Naive thymus-derived CD4-positive, alpha-beta T cell (primary cell): ENCODE measurements at regions not wholly inside any gene's neighbourhood (a gene's known extent, or its start where the extent isn't known, plus 50 kb on each side); places are given as distances from the start of the nearest gene placed in this dataset.
"Not testable (repeated sequence)": the region's sequence is repeated elsewhere in the genome, so short reads cannot be mapped to it uniquely, and the experiment has no call there.

Experiments
- ATAC-seq: fragments of 150-1000 bp; cut with Tn5 transposase; 2 replicates; pipeline ENCODE4 v1.10.0; 2021; ENCODE audit warnings: mild to moderate bottlenecking, moderate library complexity
- CTCF ChIA-PET: fragments of 350-600 bp; sonication (Branson Sonifier 250); formaldehyde crosslinking; loops from one replicate; lab custom pipeline; 2021; ENCODE audit warnings: antibody characterized with exemption; lab: Charles Lee
- POLR2A ChIA-PET: fragments of 350-600 bp; sonication (Branson Sonifier 250); formaldehyde crosslinking; loops from one replicate; lab custom pipeline; 2021; ENCODE audit warnings: antibody characterized with exemption, inconsistent platforms; lab: Charles Lee
- DNase-seq, 9 donors: peaks; one replicate each; pipeline versions ENCODE4 v3.0.0 to v3.0.0-alpha.2; 2020 to 2022; ENCODE audit warnings: mixed read lengths in 1 of 9
- H3K27ac ChIP-seq: one replicate; pipeline ENCODE4 v1.7.0; 2013; ENCODE audit warnings: mild to moderate bottlenecking, low read depth, low read length, moderate library complexity
- H3K27me3 ChIP-seq, 2 donors: one replicate each; pipeline ENCODE4 v1.7.0; 2013; ENCODE audit warnings: low read length in 2 of 2, mild to moderate bottlenecking in 2 of 2, moderate library complexity in 2 of 2; ENCODE audit not compliant: control insufficient read depth in 2 of 2, insufficient read depth in 2 of 2
- H3K36me3 ChIP-seq, 3 experiments: 1 replicate in 2 of 3; 2 replicates in 1 of 3; pipeline ENCODE4 v1.7.0; 2013; ENCODE audit warnings: low read length in 3 of 3, mild to moderate bottlenecking in 3 of 3, moderate library complexity in 1 of 3; ENCODE audit not compliant: insufficient read depth in 3 of 3, control insufficient read depth in 2 of 3
- H3K4me1 ChIP-seq, 2 donors: one replicate each; pipeline ENCODE4 v1.7.0; 2013; ENCODE audit warnings: low read length in 2 of 2, mild to moderate bottlenecking in 2 of 2, moderate library complexity in 1 of 2; ENCODE audit not compliant: control insufficient read depth in 2 of 2, insufficient read depth in 2 of 2
- H3K4me3 ChIP-seq: 2 replicates; pipeline ENCODE4 v1.7.0; 2013; ENCODE audit warnings: mild to moderate bottlenecking, low read length
- H3K9me3 ChIP-seq, 3 experiments: 1 replicate in 2 of 3; 2 replicates in 1 of 3; pipeline ENCODE4 v1.7.0; 2013; ENCODE audit warnings: low read length in 3 of 3; ENCODE audit not compliant: control insufficient read depth in 2 of 3
- H3K27ac Mint-ChIP-seq, 9 donors: one replicate each; pipeline ENCODE4 v1.8.0; 2020 to 2022; ENCODE audit warnings: mixed read lengths in 9 of 9, mild to moderate bottlenecking in 8 of 9, moderate library complexity in 5 of 9, inconsistent platforms in 2 of 9
- H3K27me3 Mint-ChIP-seq, 5 donors: one replicate each; pipeline ENCODE4 v1.8.0; 2021 to 2022; ENCODE audit warnings: mixed read lengths in 5 of 5, mild to moderate bottlenecking in 1 of 5
- H3K36me3 Mint-ChIP-seq, 5 donors: one replicate each; pipeline ENCODE4 v1.8.0; 2020 to 2022; ENCODE audit warnings: mixed read lengths in 5 of 5, mild to moderate bottlenecking in 3 of 5, inconsistent platforms in 1 of 5
- H3K4me1 Mint-ChIP-seq, 7 donors: one replicate each; pipeline ENCODE4 v1.8.0; 2020 to 2022; ENCODE audit warnings: mixed read lengths in 7 of 7, mild to moderate bottlenecking in 3 of 7, inconsistent platforms in 1 of 7
- H3K4me3 Mint-ChIP-seq, 10 donors: one replicate each; pipeline ENCODE4 v1.8.0; 2020 to 2022; ENCODE audit warnings: mild to moderate bottlenecking in 10 of 10, mixed read lengths in 10 of 10, moderate library complexity in 6 of 10, inconsistent platforms in 2 of 10
- H3K9me3 Mint-ChIP-seq, 11 donors: one replicate each; pipeline ENCODE4 v1.8.0; 2020 to 2022; ENCODE audit warnings: mixed read lengths in 11 of 11, mild to moderate bottlenecking in 4 of 11, inconsistent platforms in 1 of 11, moderate library complexity in 1 of 11
- intact Hi-C, 2 donors: fragments of 100-400 bp; cut with micrococcal nuclease; formaldehyde crosslinking; loops; one replicate each; pipeline ENCODE4 v1.15.1; 2023

DNA sequence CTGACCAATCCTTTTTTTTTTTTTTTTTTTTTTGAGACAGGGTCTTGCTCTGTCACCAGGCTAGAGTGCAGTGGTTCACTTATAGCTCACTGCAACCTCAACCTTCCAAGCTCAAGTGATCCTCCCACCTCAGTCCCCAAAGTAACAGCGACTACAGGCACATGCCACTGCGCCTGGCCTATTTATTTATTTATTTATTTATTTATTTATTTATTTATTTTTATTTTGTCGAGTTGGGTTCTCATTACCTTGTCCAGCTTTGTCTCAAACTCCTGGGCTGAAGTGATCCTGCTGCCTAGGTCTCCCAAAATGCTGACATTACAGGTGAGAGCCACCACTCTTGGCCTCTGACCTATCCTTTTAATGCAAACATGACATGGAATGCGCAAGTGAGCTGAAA is 124.4 kb downstream of the GXYLT1 start:
- Histone ChIP-seq H3K4me3 (no peak overlapping the region), H3K9me3 (no peaks in the 10 kb centered on the region), H3K4me1 (no peaks in the 10 kb centered on the region), H3K27ac (no peak overlapping the region), H3K27me3 (no peaks in the 10 kb centered on the region), H3K36me3 (no peaks in the 10 kb centered on the region)
- Mint-ChIP-seq H3K4me1 (peaks cover 0 to 14% (median 10%) of the 10 kb centered on the region in 7 donors), H3K27me3 (peaks cover 13 to 19% (median 15%) of the 10 kb centered on the region in 5 donors), H3K4me3 (no peak overlapping the region), H3K9me3 (no peaks in the 10 kb centered on the region), H3K27ac (no peak overlapping the region), H3K36me3 (no peaks in the 10 kb centered on the region)
- ATAC-seq, result no peak
- ChIA-PET POLR2A (no interaction called here), CTCF (interaction anchor here (0.9 kb wide), 2 partner anchors 84 to 101 kb away, joined by 3 read pairs; no protein-coding TSS in a partner anchor)
- DNase-seq, result no peak
- intact Hi-C loops, result loop anchor here (5.0 to 10.0 kb wide), 3 partner anchors 333 to 758 kb away; no protein-coding TSS in a partner anchor

DNA sequence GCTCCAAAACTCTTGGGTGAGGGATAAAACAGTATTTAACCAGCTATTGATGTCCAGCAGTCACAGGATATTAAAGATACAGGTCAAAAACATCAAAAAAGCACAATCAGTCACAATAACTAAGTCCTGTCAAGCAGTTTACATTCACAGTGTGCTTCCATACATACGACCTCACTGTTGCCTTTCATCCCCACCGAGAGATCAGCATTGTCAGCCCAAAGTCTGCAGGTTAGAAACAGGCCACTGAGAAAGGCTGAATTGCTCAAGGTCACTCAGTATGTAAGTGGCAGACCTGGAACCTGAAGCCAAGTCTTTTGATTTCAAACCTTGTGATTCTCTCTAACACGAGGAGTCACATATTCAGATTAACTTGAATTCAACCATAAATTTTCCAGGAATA is 124.9 kb downstream of the GXYLT1 start:
- intact Hi-C loops, result loop anchor here (5.0 to 10.0 kb wide), 3 partner anchors 332 to 757 kb away; no protein-coding TSS in a partner anchor
- no peak overlapping the region for H3K4me3 ChIP-seq
- no peak for ATAC-seq
- no peak overlapping the region for H3K27ac ChIP-seq
- H3K9me3 ChIP-seq, result no peaks in the 10 kb centered on the region
- H3K4me1 ChIP-seq, result no peaks in the 10 kb centered on the region
- ChIA-PET POLR2A (no interaction called here), CTCF (interaction anchor here (0.9 kb wide), 2 partner anchors 85 to 100 kb away, joined by 3 read pairs; no protein-coding TSS in a partner anchor)
- H3K36me3 Mint-ChIP-seq, result no peaks in the 10 kb centered on the region
- no peaks in the 10 kb centered on the region for H3K9me3 Mint-ChIP-seq
- no peak overlapping the region for H3K4me3 Mint-ChIP-seq
- peaks cover 13 to 19% (median 15%) of the 10 kb centered on the region in 5 donors for H3K27me3 Mint-ChIP-seq
- no peaks in the 10 kb centered on the region for H3K36me3 ChIP-seq
- no peak for DNase-seq
- no peaks in the 10 kb centered on the region for H3K27me3 ChIP-seq
- H3K27ac Mint-ChIP-seq, result no peak overlapping the region
- peaks cover 0 to 14% (median 10%) of the 10 kb centered on the region in 7 donors for H3K4me1 Mint-ChIP-seq

DNA sequence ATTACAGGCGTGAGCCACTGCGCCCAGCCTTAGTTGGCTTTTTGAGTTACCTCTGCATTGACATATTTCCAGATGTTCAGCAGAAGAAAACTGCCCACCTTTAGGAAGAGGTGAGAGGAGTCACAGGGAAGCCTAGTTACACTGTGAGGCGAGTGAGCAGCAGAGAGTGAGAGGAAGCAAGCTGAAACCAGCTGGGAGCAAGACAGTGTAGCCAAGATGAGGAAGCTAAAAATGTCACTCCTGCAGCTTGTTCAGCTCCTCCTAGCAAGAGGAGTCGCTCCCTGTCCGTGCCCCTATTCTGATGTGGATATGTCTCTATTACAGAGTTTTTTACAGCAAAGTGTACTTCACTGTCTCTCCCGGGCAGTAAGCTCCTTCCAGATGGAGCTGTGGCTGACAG is 127.6 kb downstream of the GXYLT1 start:
- Histone ChIP-seq H3K4me1 (no peaks in the 10 kb centered on the region), H3K36me3 (no peaks in the 10 kb centered on the region), H3K27me3 (no peaks in the 10 kb centered on the region), H3K4me3 (no peak overlapping the region), H3K9me3 (no peaks in the 10 kb centered on the region), H3K27ac (no peak overlapping the region)
- intact Hi-C loops, result no loop called here
- H3K4me1 Mint-ChIP-seq, result no peaks in the 10 kb centered on the region
- DNase-seq, result no peak
- H3K9me3 Mint-ChIP-seq, result no peaks in the 10 kb centered on the region
- POLR2A ChIA-PET, result no interaction called here
- CTCF ChIA-PET, result no interaction called here
- H3K27me3 Mint-ChIP-seq, result peaks cover 0 to 13% (median 7%) of the 10 kb centered on the region in 5 donors
- ATAC-seq, result no peak
- H3K36me3 Mint-ChIP-seq, result no peaks in the 10 kb centered on the region
- no peak overlapping the region for H3K27ac Mint-ChIP-seq
- no peak overlapping the region for H3K4me3 Mint-ChIP-seq

DNA sequence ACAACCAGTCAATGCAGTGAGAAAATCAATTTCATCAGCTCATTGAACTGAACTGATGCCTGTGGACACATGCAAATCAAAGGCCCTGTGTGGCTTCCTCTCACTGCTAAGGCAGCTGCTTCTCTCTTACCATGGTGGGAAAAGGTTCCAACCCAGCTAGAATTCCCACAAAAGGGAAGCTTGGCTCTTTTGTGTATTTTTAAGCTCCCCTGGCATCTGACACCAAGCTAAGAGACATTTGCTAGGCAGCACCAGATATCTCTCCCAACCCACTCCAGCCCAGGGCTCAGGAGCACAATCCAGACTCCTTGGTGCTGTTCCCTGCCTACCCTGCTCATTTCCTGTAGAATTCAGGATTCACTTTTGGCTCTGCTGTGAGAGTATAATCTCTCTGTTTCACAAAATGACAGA is 129.6 kb downstream of the GXYLT1 start:
- no peak for ATAC-seq
- no peaks in the 10 kb centered on the region for H3K4me1 Mint-ChIP-seq
- H3K9me3 ChIP-seq, result no peaks in the 10 kb centered on the region
- H3K36me3 ChIP-seq, result no peaks in the 10 kb centered on the region
- H3K36me3 Mint-ChIP-seq, result no peaks in the 10 kb centered on the region
- no peak overlapping the region for H3K4me3 ChIP-seq
- no peaks in the 10 kb centered on the region for H3K27me3 ChIP-seq
- no peak overlapping the region for H3K4me3 Mint-ChIP-seq
- no peak overlapping the region for H3K27ac ChIP-seq
- intact Hi-C loops, result no loop called here
- no peak overlapping the region for H3K27ac Mint-ChIP-seq
- POLR2A ChIA-PET, result no interaction called here
- no peaks in the 10 kb centered on the region for H3K9me3 Mint-ChIP-seq
- no peak for DNase-seq
- CTCF ChIA-PET, result no interaction called here
- H3K4me1 ChIP-seq, result no peaks in the 10 kb centered on the region
- peaks cover 0 to 13% (median 4%) of the 10 kb centered on the region in 5 donors for H3K27me3 Mint-ChIP-seq

DNA sequence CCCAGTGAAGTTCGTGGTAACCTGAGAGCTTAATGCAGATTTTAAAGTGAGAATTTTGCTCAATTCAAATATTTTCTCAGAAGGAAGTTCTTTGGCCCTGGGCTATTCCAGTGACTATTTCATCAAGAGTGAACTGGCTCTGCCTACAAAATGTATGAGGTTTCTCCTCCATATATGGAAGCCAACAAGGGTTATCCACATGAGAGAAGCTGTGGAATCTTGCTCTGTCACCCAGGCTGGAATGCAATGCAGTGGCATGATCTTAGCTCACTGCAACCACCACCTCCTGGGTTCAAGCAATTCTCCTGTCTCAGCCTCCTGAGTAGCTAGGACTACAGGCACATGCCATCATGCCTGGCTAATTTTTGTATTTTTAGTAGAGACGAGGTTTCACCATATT is 132.2 kb downstream of the GXYLT1 start:
- H3K9me3 ChIP-seq, H3K4me1 Mint-ChIP-seq, H3K27ac Mint-ChIP-seq, H3K27me3 Mint-ChIP-seq, H3K9me3 Mint-ChIP-seq, H3K36me3 ChIP-seq, POLR2A ChIA-PET, H3K4me3 ChIP-seq, DNase-seq, H3K27me3 ChIP-seq, ATAC-seq, H3K4me3 Mint-ChIP-seq, H3K27ac ChIP-seq, H3K36me3 Mint-ChIP-seq, intact Hi-C loops, H3K4me1 ChIP-seq: not testable (repeated sequence)
- CTCF ChIA-PET, result interaction anchor here (0.7 to 2.2 kb wide), 3 partner anchors 12 to 13 kb away, joined by 3 to 6 read pairs (median 4); no protein-coding TSS in a partner anchor

DNA sequence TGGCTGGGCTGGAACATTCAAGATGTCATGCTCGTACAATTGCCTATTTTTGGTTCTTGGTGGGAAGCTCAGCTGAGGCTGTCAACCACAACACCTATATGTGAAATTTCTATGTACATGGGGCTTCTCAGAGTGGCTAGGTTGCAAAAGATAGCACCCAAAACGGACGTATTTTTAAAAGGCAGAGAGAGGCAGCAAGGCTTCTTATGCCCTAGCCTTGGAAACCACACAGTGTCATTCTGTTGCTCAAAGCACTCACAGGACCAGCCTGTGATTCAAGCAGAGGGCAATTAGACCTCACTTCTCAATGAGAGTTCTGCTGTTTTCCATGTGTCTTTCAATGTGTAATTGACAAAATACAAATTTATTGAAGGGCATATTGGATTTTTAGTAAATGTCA is 134.0 kb downstream of the GXYLT1 start:
- ChIA-PET POLR2A (no interaction called here), CTCF (interaction anchor here (2.2 kb wide), 1 partner anchor 13 kb away, joined by 6 read pairs; no protein-coding TSS in a partner anchor)
- DNase-seq (no peak), ATAC-seq (no peak)
- H3K36me3 ChIP-seq, result no peaks in the 10 kb centered on the region
- Mint-ChIP-seq H3K4me3 (no peak overlapping the region), H3K27me3 (no peaks in the 10 kb centered on the region), H3K36me3 (no peaks in the 10 kb centered on the region), H3K4me1 (no peaks in the 10 kb centered on the region), H3K27ac (no peak overlapping the region), H3K9me3 (no peaks in the 10 kb centered on the region)
- no peaks in the 10 kb centered on the region for H3K9me3 ChIP-seq
- H3K4me1 ChIP-seq, result no peaks in the 10 kb centered on the region
- no peak overlapping the region for H3K4me3 ChIP-seq
- H3K27ac ChIP-seq, result no peak overlapping the region
- no peaks in the 10 kb centered on the region for H3K27me3 ChIP-seq
- intact Hi-C loops, result no loop called here

DNA sequence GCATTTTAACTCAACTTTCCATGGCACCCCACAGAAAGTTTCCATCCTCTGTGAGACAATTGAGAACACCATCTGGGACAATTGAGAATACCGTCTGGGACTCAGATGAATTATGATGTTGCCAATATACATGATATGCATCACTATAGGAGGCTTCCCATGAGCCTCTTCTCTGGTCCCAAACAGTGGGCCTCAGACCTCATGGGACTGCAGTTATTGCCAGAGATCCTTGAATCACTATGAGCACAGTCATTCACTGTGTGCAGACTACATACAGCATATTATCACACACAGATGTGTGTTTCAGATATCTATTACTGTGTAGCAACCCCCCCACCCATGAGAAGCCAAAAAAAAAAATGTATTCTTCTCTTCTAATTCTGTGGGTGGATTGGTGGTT is 134.4 kb downstream of the GXYLT1 start:
- no peaks in the 10 kb centered on the region for H3K4me1 ChIP-seq
- Mint-ChIP-seq H3K27me3 (peaks cover 0 to 2% (median 0%) of the 10 kb centered on the region in 5 donors), H3K27ac (no peak overlapping the region), H3K9me3 (no peaks in the 10 kb centered on the region), H3K36me3 (no peaks in the 10 kb centered on the region), H3K4me3 (no peak overlapping the region), H3K4me1 (no peaks in the 10 kb centered on the region)
- intact Hi-C loops, result no loop called here
- no peaks in the 10 kb centered on the region for H3K36me3 ChIP-seq
- no peak overlapping the region for H3K27ac ChIP-seq
- DNase-seq (no peak), ATAC-seq (no peak)
- no peak overlapping the region for H3K4me3 ChIP-seq
- no peaks in the 10 kb centered on the region for H3K9me3 ChIP-seq
- POLR2A ChIA-PET, result no interaction called here
- H3K27me3 ChIP-seq, result no peaks in the 10 kb centered on the region
- CTCF ChIA-PET, result interaction anchor here (2.2 kb wide), 1 partner anchor 14 kb away, joined by 6 read pairs; no protein-coding TSS in a partner anchor
